NCI-H1436 (cell line): ENCODE measurements at regions not wholly inside any gene's neighbourhood (a gene's known extent, or its start where the extent isn't known, plus 50 kb on each side); places are given as distances from the start of the nearest gene placed in this dataset.

ENCODE experiments used
- DNase-seq: peaks from one replicate; lab custom pipeline; 2025; lab: John Stamatoyannopoulos, UW

GRCh38 chr3:157581371-157581770, 78.2 kb upstream of the VEPH1 start:
- DNase-seq, result no peak

- no peak for DNase-seq
These were observed 75.0 kb upstream of the VEPH1 start for GRCh38 chr3:157578181-157578580.

GRCh38 chr3:157574531-157574930, 71.3 kb upstream of the VEPH1 start:
- no peak for DNase-seq

GRCh38 chr3:157573780-157574378, 70.7 kb upstream of the VEPH1 start:
- no peak for DNase-seq

- no peak for DNase-seq
These were observed 70.1 kb upstream of the VEPH1 start for GRCh38 chr3:157573281-157573680.

- DNase-seq, result peak; percentile 22
These were observed 69.5 kb upstream of the VEPH1 start for GRCh38 chr3:157572559-157573270.

- DNase-seq, result no peak
These were observed 63.4 kb upstream of the VEPH1 start for GRCh38 chr3:157566596-157566995.

- DNase-seq, result no peak
These were observed 56.2 kb upstream of the VEPH1 start for GRCh38 chr3:157559401-157559800.
